CD4-positive, alpha-beta memory T cell (primary cell): ENCODE measurements at regions not wholly inside any gene's neighbourhood (a gene's known extent, or its start where the extent isn't known, plus 50 kb on each side); places are given as distances from the start of the nearest gene placed in this dataset.

Experiments
- CTCF ChIA-PET: fragments of 350-600 bp; sonication (Branson Sonifier 250); formaldehyde crosslinking; loops from one replicate; lab custom pipeline; 2021; ENCODE audit warnings: inconsistent platforms; ENCODE audit not compliant: partially characterized antibody; lab: Charles Lee
- POLR2A ChIA-PET: fragments of 350-600 bp; sonication (Branson Sonifier 250); formaldehyde crosslinking; loops from one replicate; lab custom pipeline; 2021; ENCODE audit not compliant: partially characterized antibody; lab: Charles Lee
- DNase-seq, 5 donors: peaks; one replicate each; pipeline versions ENCODE4 v3.0.0 to v3.0.0-alpha.2; 2020 to 2022; ENCODE audit warnings: mixed read lengths in 1 of 5
- H3K27ac ChIP-seq: one replicate; pipeline ENCODE4 v1.7.0; 2013; ENCODE audit warnings: low read depth, low read length
- H3K27me3 ChIP-seq: 2 replicates; pipeline ENCODE4 v1.7.0; 2013; ENCODE audit warnings: mild to moderate bottlenecking, low read length, moderate library complexity; ENCODE audit not compliant: insufficient read depth
- H3K36me3 ChIP-seq: 2 replicates; pipeline ENCODE4 v1.7.0; 2013; ENCODE audit warnings: mild to moderate bottlenecking, low read length, moderate library complexity; ENCODE audit not compliant: insufficient read depth
- H3K4me1 ChIP-seq: 2 replicates; pipeline ENCODE4 v1.7.0; 2013; ENCODE audit warnings: mild to moderate bottlenecking, low read length, moderate library complexity; ENCODE audit not compliant: insufficient read depth
- H3K4me3 ChIP-seq, 2 donors: one replicate each; pipeline ENCODE4 v1.7.0; 2013; ENCODE audit warnings: low read length in 2 of 2, mild to moderate bottlenecking in 1 of 2
- H3K9me3 ChIP-seq, 2 donors: one replicate each; pipeline ENCODE4 v1.7.0; 2013; ENCODE audit warnings: low read length in 2 of 2, control low read depth in 1 of 2; ENCODE audit not compliant: control insufficient read depth in 1 of 2
- H3K27ac Mint-ChIP-seq, 7 donors: one replicate each; pipeline ENCODE4 v1.8.0; 2020 to 2021; ENCODE audit warnings: mixed read lengths in 7 of 7, mild to moderate bottlenecking in 6 of 7, inconsistent platforms in 3 of 7, moderate library complexity in 3 of 7
- H3K27me3 Mint-ChIP-seq, 2 donors: one replicate each; pipeline ENCODE4 v1.8.0; 2020 to 2021; ENCODE audit warnings: mixed read lengths in 2 of 2
- H3K36me3 Mint-ChIP-seq, 2 donors: one replicate each; pipeline ENCODE4 v1.8.0; 2020 to 2021; ENCODE audit warnings: mixed read lengths in 2 of 2, inconsistent platforms in 1 of 2, mild to moderate bottlenecking in 1 of 2
- H3K4me1 Mint-ChIP-seq, 4 donors: one replicate each; pipeline ENCODE4 v1.8.0; 2020 to 2021; ENCODE audit warnings: mixed read lengths in 4 of 4, mild to moderate bottlenecking in 1 of 4
- H3K4me3 Mint-ChIP-seq, 8 donors: one replicate each; pipeline ENCODE4 v1.8.0; 2020 to 2021; ENCODE audit warnings: mixed read lengths in 8 of 8, mild to moderate bottlenecking in 7 of 8, moderate library complexity in 6 of 8, inconsistent platforms in 3 of 8
- H3K9me3 Mint-ChIP-seq, 8 donors: one replicate each; pipeline ENCODE4 v1.8.0; 2020 to 2021; ENCODE audit warnings: mixed read lengths in 8 of 8, mild to moderate bottlenecking in 5 of 8, inconsistent platforms in 3 of 8, moderate library complexity in 1 of 8
- intact Hi-C: fragments of 100-400 bp; cut with micrococcal nuclease; formaldehyde crosslinking; loops from one replicate; pipeline ENCODE4 v1.15.1; 2023

- no peaks in the 10 kb centered on the region for H3K4me1 ChIP-seq
- Mint-ChIP-seq H3K4me1 (no peaks in the 10 kb centered on the region), H3K27ac (no peak overlapping the region), H3K27me3 (no peaks in the 10 kb centered on the region), H3K4me3 (no peak overlapping the region), H3K9me3 (peaks cover 0 to 9% (median 5%) of the 10 kb centered on the region in 8 donors), H3K36me3 (no peaks in the 10 kb centered on the region)
- H3K9me3 ChIP-seq: no peaks in the 10 kb centered on the region
- no peak for DNase-seq
- ChIA-PET POLR2A (no interaction called here), CTCF (no interaction called here)
- no peaks in the 10 kb centered on the region for H3K36me3 ChIP-seq
- no peak overlapping the region for H3K27ac ChIP-seq
- no peak overlapping the region for H3K4me3 ChIP-seq
- H3K27me3 ChIP-seq: no peaks in the 10 kb centered on the region
- intact Hi-C loops: no loop called here
These were observed 831.7 kb upstream of the EPHA5 start for GRCh38 chr4:66501997-66502396.

- no peak overlapping the region for H3K4me3 Mint-ChIP-seq
- Histone ChIP-seq H3K4me1 (no peaks in the 10 kb centered on the region), H3K9me3 (no peaks in the 10 kb centered on the region), H3K36me3 (no peaks in the 10 kb centered on the region), H3K27me3 (no peaks in the 10 kb centered on the region), H3K4me3 (no peak overlapping the region), H3K27ac (no peak overlapping the region)
- H3K27me3 Mint-ChIP-seq: no peaks in the 10 kb centered on the region
- POLR2A ChIA-PET: no interaction called here
- CTCF ChIA-PET: no interaction called here
- no peak overlapping the region for H3K27ac Mint-ChIP-seq
- no peaks in the 10 kb centered on the region for H3K36me3 Mint-ChIP-seq
- H3K9me3 Mint-ChIP-seq: peaks cover 0 to 8% (median 2%) of the 10 kb centered on the region in 8 donors
- no peaks in the 10 kb centered on the region for H3K4me1 Mint-ChIP-seq
- no peak for DNase-seq
- intact Hi-C loops: no loop called here
These were observed 820.4 kb upstream of the EPHA5 start for GRCh38 chr4:66490729-66491128.

GRCh38 chr4:66489783-66490452 lies 819.6 kb upstream of the EPHA5 start:
- Mint-ChIP-seq H3K4me1 (no peaks in the 10 kb centered on the region), H3K9me3 (peaks cover 0 to 8% (median 2%) of the 10 kb centered on the region in 8 donors), H3K27ac (no peak overlapping the region), H3K27me3 (no peaks in the 10 kb centered on the region), H3K36me3 (no peaks in the 10 kb centered on the region), H3K4me3 (no peak overlapping the region)
- DNase-seq: no peak
- Histone ChIP-seq H3K27me3 (no peaks in the 10 kb centered on the region), H3K4me3 (no peak overlapping the region), H3K27ac (no peak overlapping the region), H3K4me1 (no peaks in the 10 kb centered on the region), H3K9me3 (no peaks in the 10 kb centered on the region), H3K36me3 (no peaks in the 10 kb centered on the region)
- intact Hi-C loops: no loop called here
- CTCF ChIA-PET: no interaction called here
- POLR2A ChIA-PET: no interaction called here

- Histone ChIP-seq H3K36me3 (no peaks in the 10 kb centered on the region), H3K27me3 (no peaks in the 10 kb centered on the region), H3K27ac (no peak overlapping the region), H3K9me3 (no peaks in the 10 kb centered on the region), H3K4me3 (no peak overlapping the region), H3K4me1 (no peaks in the 10 kb centered on the region)
- CTCF ChIA-PET: no interaction called here
- no peaks in the 10 kb centered on the region for H3K4me1 Mint-ChIP-seq
- POLR2A ChIA-PET: no interaction called here
- H3K27ac Mint-ChIP-seq: no peak overlapping the region
- no peak for DNase-seq
- H3K4me3 Mint-ChIP-seq: no peak overlapping the region
- no peaks in the 10 kb centered on the region for H3K27me3 Mint-ChIP-seq
- peaks cover 0 to 8% (median 2%) of the 10 kb centered on the region in 8 donors for H3K9me3 Mint-ChIP-seq
- intact Hi-C loops: no loop called here
- H3K36me3 Mint-ChIP-seq: no peaks in the 10 kb centered on the region
These were observed 819.1 kb upstream of the EPHA5 start for GRCh38 chr4:66489370-66489769.

GRCh38 chr4:66486068-66486467 lies 815.8 kb upstream of the EPHA5 start:
- Mint-ChIP-seq H3K27me3 (no peaks in the 10 kb centered on the region), H3K4me3 (no peak overlapping the region), H3K4me1 (no peaks in the 10 kb centered on the region), H3K36me3 (no peaks in the 10 kb centered on the region), H3K9me3 (peaks cover 0 to 11% (median 3%) of the 10 kb centered on the region in 8 donors), H3K27ac (no peak overlapping the region)
- ChIA-PET CTCF (no interaction called here), POLR2A (no interaction called here)
- no peaks in the 10 kb centered on the region for H3K36me3 ChIP-seq
- H3K27me3 ChIP-seq: no peaks in the 10 kb centered on the region
- H3K9me3 ChIP-seq: no peaks in the 10 kb centered on the region
- no peaks in the 10 kb centered on the region for H3K4me1 ChIP-seq
- no peak overlapping the region for H3K4me3 ChIP-seq
- intact Hi-C loops: no loop called here
- DNase-seq: no peak
- H3K27ac ChIP-seq: no peak overlapping the region

- Histone ChIP-seq H3K4me1 (no peaks in the 10 kb centered on the region), H3K9me3 (no peaks in the 10 kb centered on the region), H3K27me3 (no peaks in the 10 kb centered on the region), H3K27ac (no peak overlapping the region), H3K36me3 (no peaks in the 10 kb centered on the region), H3K4me3 (no peak overlapping the region)
- intact Hi-C loops: no loop called here
- Mint-ChIP-seq H3K27ac (no peak overlapping the region), H3K4me1 (no peaks in the 10 kb centered on the region), H3K4me3 (no peak overlapping the region), H3K36me3 (no peaks in the 10 kb centered on the region), H3K9me3 (peaks cover 0 to 19% (median 4%) of the 10 kb centered on the region in 8 donors), H3K27me3 (no peaks in the 10 kb centered on the region)
- CTCF ChIA-PET: no interaction called here
- DNase-seq: no peak
- POLR2A ChIA-PET: no interaction called here
These were observed 811.9 kb upstream of the EPHA5 start for GRCh38 chr4:66482186-66482585.

- intact Hi-C loops: no loop called here
- no peak for DNase-seq
- Histone ChIP-seq H3K36me3 (no peaks in the 10 kb centered on the region), H3K27ac (no peak overlapping the region), H3K9me3 (peaks cover 0 to 5% of the 10 kb centered on the region in 2 donors), H3K4me3 (no peak overlapping the region), H3K27me3 (no peaks in the 10 kb centered on the region), H3K4me1 (no peaks in the 10 kb centered on the region)
- H3K27ac Mint-ChIP-seq: no peak overlapping the region
- no peaks in the 10 kb centered on the region for H3K36me3 Mint-ChIP-seq
- no peaks in the 10 kb centered on the region for H3K4me1 Mint-ChIP-seq
- ChIA-PET CTCF (no interaction called here), POLR2A (no interaction called here)
- no peaks in the 10 kb centered on the region for H3K27me3 Mint-ChIP-seq
- peaks cover 0 to 28% (median 11%) of the 10 kb centered on the region in 8 donors for H3K9me3 Mint-ChIP-seq
- no peak overlapping the region for H3K4me3 Mint-ChIP-seq
These were observed 805.3 kb upstream of the EPHA5 start for GRCh38 chr4:66475596-66475995.
